IMR-90 (cell line): ENCODE measurements at regions not wholly inside any gene's neighbourhood (a gene's known extent, or its start where the extent isn't known, plus 50 kb on each side); places are given as distances from the start of the nearest gene placed in this dataset.

ENCODE experiments used
- ATAC-seq: fragments of 200-7000 bp; cut with Tn5 transposase; 2 replicates; pipeline ENCODE4 v1.9.1; 2020; ENCODE audit warnings: low read depth, mild to moderate bottlenecking, moderate library complexity
- BruUV-seq: library from RNA; stranded (reverse); fragments of 400-500 nt; replicated peaks from 2 replicates; lab custom pipeline; 2021; lab: Mats Ljungman, UMichigan
- CTCF ChIA-PET: fragments of 300-600 bp; formaldehyde crosslinking; extraction: SDS; loops from one replicate; lab custom pipeline; 2021; ENCODE audit warnings: antibody characterized with exemption; lab: Yijun Ruan, JAX
- POLR2A ChIA-PET: fragments of 300-600 bp; sonication (Branson Sonifier 250); formaldehyde crosslinking; loops from one replicate; lab custom pipeline; 2022; ENCODE audit warnings: antibody characterized with exemption; ENCODE audit not compliant: unreplicated experiment; lab: Charles Lee
- DNase-seq: peaks from one replicate; pipeline ENCODE4 v3.0.0; 2013
- H2AFZ ChIP-seq: replicated peaks from 2 replicates; pipeline ENCODE3; 2013; ENCODE audit warnings: low read length, mild to moderate bottlenecking; ENCODE audit not compliant: poor library complexity
- H2AK5ac ChIP-seq: 2 replicates; pipeline ENCODE4 v1.6.1; 2013; ENCODE audit warnings: low read depth, low read length, inconsistent platforms
- H2AK9ac ChIP-seq: replicated peaks from 2 replicates; pipeline ENCODE3; 2013; ENCODE audit warnings: mild to moderate bottlenecking, low read depth, low read length, moderate library complexity; ENCODE audit not compliant: poor library complexity
- H2BK120ac ChIP-seq: 2 replicates; pipeline ENCODE4 v1.6.1; 2013; ENCODE audit warnings: low read depth, low read length, inconsistent platforms
- H2BK15ac ChIP-seq: 3 replicates; pipeline ENCODE4 v1.6.1; 2013; ENCODE audit warnings: low read depth, low read length, inconsistent platforms
- H2BK20ac ChIP-seq: 2 replicates; pipeline ENCODE4 v1.6.1; 2013; ENCODE audit warnings: low read depth, mild to moderate bottlenecking, inconsistent platforms, low read length, moderate library complexity
- H2BK5ac ChIP-seq: 2 replicates; pipeline ENCODE4 v1.6.1; 2013; ENCODE audit warnings: mild to moderate bottlenecking, low read depth, low read length, inconsistent platforms; ENCODE audit not compliant: poor library complexity, severe bottlenecking
- H3K14ac ChIP-seq: replicated peaks from 2 replicates; pipeline ENCODE4 v1.6.1; 2013; ENCODE audit warnings: low read depth, low read length, inconsistent platforms
- H3K18ac ChIP-seq: 2 replicates; pipeline ENCODE4 v1.6.1; 2013; ENCODE audit warnings: low read depth, low read length, control low read depth
- H3K23ac ChIP-seq: 2 replicates; pipeline ENCODE4 v1.6.1; 2013; ENCODE audit warnings: low read depth, low read length, inconsistent platforms
- H3K27ac ChIP-seq: 2 replicates; pipeline ENCODE4 v1.5.1; 2013; ENCODE audit warnings: mild to moderate bottlenecking, control low read depth, low read length; ENCODE audit not compliant: insufficient read depth
- H3K27me3 ChIP-seq: 2 replicates; pipeline ENCODE4 v1.6.1; 2013; ENCODE audit warnings: low read length; ENCODE audit not compliant: control insufficient read depth, insufficient read depth
- H3K36me3 ChIP-seq: 2 replicates; pipeline ENCODE4 v1.6.1; 2013; ENCODE audit warnings: low read length, mixed read lengths; ENCODE audit not compliant: control insufficient read depth, insufficient read depth
- H3K4ac ChIP-seq: 2 replicates; pipeline ENCODE4 v1.6.1; 2013; ENCODE audit warnings: low read depth, low read length, inconsistent platforms
- H3K4me1 ChIP-seq: 2 replicates; pipeline ENCODE4 v1.6.1; 2013; ENCODE audit warnings: low read length, mixed read lengths; ENCODE audit not compliant: control insufficient read depth, insufficient read depth
- H3K4me2 ChIP-seq: 2 replicates; pipeline ENCODE4 v1.6.1; 2013; ENCODE audit warnings: low read depth, mild to moderate bottlenecking, control low read depth, low read length, moderate library complexity
- H3K4me3 ChIP-seq: 2 replicates; pipeline ENCODE4 v1.5.1; 2013; ENCODE audit warnings: low read depth, mild to moderate bottlenecking, control low read depth, low read length, moderate library complexity; ENCODE audit not compliant: insufficient read depth
- H3K56ac ChIP-seq: 2 replicates; pipeline ENCODE4 v1.6.1; 2013; ENCODE audit warnings: low read length, inconsistent platforms; ENCODE audit not compliant: insufficient read depth; ENCODE audit errors: extremely low read depth
- H3K79me1 ChIP-seq, 2 experiments: 2 replicates each; pipeline ENCODE4 v1.6.1; 2013; ENCODE audit warnings: low read length in 2 of 2, inconsistent platforms in 1 of 2, low read depth in 1 of 2
- H3K9ac ChIP-seq: 2 replicates; pipeline ENCODE4 v1.6.1; 2013; ENCODE audit warnings: low read depth, low read length, control low read depth
- H3K9me1 ChIP-seq: 2 replicates; pipeline ENCODE4 v1.6.1; 2013; ENCODE audit warnings: low read length, inconsistent platforms; ENCODE audit not compliant: insufficient read depth
- H3K9me3 ChIP-seq: 2 replicates; pipeline ENCODE4 v1.6.1; 2013; ENCODE audit warnings: low read length; ENCODE audit not compliant: control insufficient read depth, insufficient read depth
- H4K20me1 ChIP-seq: 2 replicates; pipeline ENCODE4 v1.6.1; 2013; ENCODE audit warnings: low read length, inconsistent platforms; ENCODE audit not compliant: insufficient read depth
- H4K5ac ChIP-seq: 2 replicates; pipeline ENCODE4 v1.6.1; 2013; ENCODE audit warnings: mild to moderate bottlenecking, low read depth, low read length, control low read depth
- H4K8ac ChIP-seq, 2 experiments: 2 replicates each; pipeline ENCODE4 v1.6.1; 2013; ENCODE audit warnings: low read depth in 2 of 2, low read length in 2 of 2, control low read depth in 1 of 2, inconsistent platforms in 1 of 2
- H4K91ac ChIP-seq: 2 replicates; pipeline ENCODE4 v1.6.1; 2013; ENCODE audit warnings: low read depth, low read length, inconsistent platforms; ENCODE audit not compliant: insufficient read depth
- BHLHE40 ChIP-seq: fragments of 150-350 bp; IDR thresholded peaks from 2 replicates; pipeline ENCODE4 v1.6.1; 2016; ENCODE audit warnings: mild to moderate bottlenecking, low read depth, low read length
- CEBPB ChIP-seq: IDR thresholded peaks from 2 replicates; pipeline ENCODE4 v1.6.1; 2012; ENCODE audit warnings: low read depth, low read length, improper control_type of control experiment
- CHD1 ChIP-seq: IDR thresholded peaks from 2 replicates; pipeline ENCODE4 v1.6.1; 2012; ENCODE audit warnings: low read depth, low read length, improper control_type of control experiment
- CTCF ChIP-seq: conservative IDR thresholded peaks from 2 replicates; pipeline ENCODE4 v1.5.1; 2012; ENCODE audit warnings: mild to moderate bottlenecking, low read depth, low read length, improper control_type of control experiment
- ELK1 ChIP-seq: fragments of 150-350 bp; IDR thresholded peaks from 2 replicates; pipeline ENCODE4 v1.6.1; 2016; ENCODE audit warnings: low read depth, mild to moderate bottlenecking, low read length, moderate library complexity, borderline replicate concordance
- FOS ChIP-seq: fragments of 150-350 bp; IDR thresholded peaks from 2 replicates; pipeline ENCODE4 v1.6.1; 2016; ENCODE audit warnings: low read depth, low read length
- MAFK ChIP-seq: IDR thresholded peaks from 2 replicates; pipeline ENCODE4 v1.6.1; 2012; ENCODE audit warnings: low read depth, low read length, improper control_type of control experiment
- MAZ ChIP-seq: IDR thresholded peaks from 2 replicates; pipeline ENCODE4 v1.6.1; 2012; ENCODE audit warnings: low read depth, mild to moderate bottlenecking, low read length, improper control_type of control experiment, moderate library complexity, borderline replicate concordance
- MXI1 ChIP-seq: IDR thresholded peaks from 2 replicates; pipeline ENCODE4 v1.6.1; 2012; ENCODE audit warnings: low read depth, mild to moderate bottlenecking, low read length, moderate library complexity, borderline replicate concordance
- POLR2A ChIP-seq: IDR thresholded peaks from 2 replicates; pipeline ENCODE4 v1.6.1; 2012; ENCODE audit warnings: mild to moderate bottlenecking, low read depth, low read length
- RAD21 ChIP-seq: IDR thresholded peaks from 2 replicates; pipeline ENCODE4 v1.6.1; 2012; ENCODE audit warnings: low read length, improper control_type of control experiment
- RCOR1 ChIP-seq: IDR thresholded peaks from 2 replicates; pipeline ENCODE4 v1.6.1; 2012; ENCODE audit warnings: mild to moderate bottlenecking, low read length, improper control_type of control experiment; ENCODE audit not compliant: insufficient replicate concordance
- RFX5 ChIP-seq: IDR thresholded peaks from 2 replicates; pipeline ENCODE4 v1.8.0; 2012; ENCODE audit warnings: low read depth, mild to moderate bottlenecking, low read length, moderate library complexity
- SMC3 ChIP-seq: fragments of 150-350 bp; IDR thresholded peaks from 2 replicates; pipeline ENCODE4 v1.6.1; 2016; ENCODE audit warnings: low read depth, mild to moderate bottlenecking, antibody characterized with exemption, low read length, moderate library complexity
- USF2 ChIP-seq: fragments of 150-350 bp; IDR thresholded peaks from 2 replicates; pipeline ENCODE4 v1.6.1; 2017; ENCODE audit warnings: mild to moderate bottlenecking, antibody characterized with exemption, low read length, low read depth
- WGBS, 2 experiments: methylation state at CpG; one replicate each; pipeline versions ENCODE4 v1.1.5 to v1.1.7; 2013; ENCODE audit warnings: missing lambda C conversion rate in 2 of 2; ENCODE audit not compliant: insufficient read length in 1 of 2; ENCODE audit errors: extremely low coverage in 2 of 2; 5-methylcytosine and 5-hydroxymethylcytosine counted together
- dilution Hi-C: fragments of 300-500 bp; cut with HindIII; formaldehyde crosslinking; loops from one replicate; pipeline ENCODE4 v1.14.3; 2018; ENCODE audit warnings: low sequenced_read_pairs; ENCODE audit not compliant: unreplicated experiment
- in situ Hi-C: fragments of 300-500 bp; cut with MboI; formaldehyde crosslinking; loops from 3 replicates; pipeline ENCODE4 v1.14.3; 2019; ENCODE audit warnings: low sequenced_read_pairs, inconsistent platforms, mixed read lengths
- intact Hi-C: fragments of 100-400 bp; cut with micrococcal nuclease; formaldehyde crosslinking; loops from 2 replicates; pipeline ENCODE4 v1.10.0; 2022

GRCh38 chr7:356691-357462 lies 66.9 kb downstream of the FOXL3 start:
- Histone ChIP-seq H3K9me3 (peaks cover 18% of the 10 kb centered on the region), H3K4ac (no peak overlapping the region), H3K27me3 (peaks cover 26% of the 10 kb centered on the region; the same call in 1 of the 2 replicates), H2BK15ac (no peak overlapping the region), H3K9me1 (no peaks in the 10 kb centered on the region), H4K20me1 (no peaks in the 10 kb centered on the region), H3K23ac (no peak overlapping the region), H3K56ac (no peak overlapping the region), H3K4me2 (no peak overlapping the region), H2BK120ac (no peak overlapping the region), H2BK5ac (no peak overlapping the region), H3K36me3 (no peaks in the 10 kb centered on the region), H2AK5ac (no peak overlapping the region), H3K9ac (no peak overlapping the region), H3K4me3 (no peak overlapping the region), H3K18ac (no peak overlapping the region), H4K8ac (no peak overlapping the region), H3K27ac (no peak overlapping the region), H3K14ac (no peak overlapping the region), H2AK9ac (no peak overlapping the region), H4K5ac (no peak overlapping the region), H3K79me1 (no peaks in the 10 kb centered on the region), H2BK20ac (no peak overlapping the region), H2AFZ (no peak overlapping the region), H3K4me1 (no peaks in the 10 kb centered on the region; the same call in 1 of the 2 replicates), H4K91ac (no peak overlapping the region)
- no peak for ATAC-seq
- ChIA-PET POLR2A (no interaction called here), CTCF (no interaction called here)
- dilution Hi-C loops (no loop called here), in situ Hi-C loops (no loop called here), intact Hi-C loops (no loop called here)
- BruUV-seq = no TSS peak
- no peak for TF ChIP-seq RCOR1
- TF ChIP-seq CHD1 = no peak
- no peak for TF ChIP-seq FOS
- no peak for TF ChIP-seq CEBPB
- TF ChIP-seq POLR2A = no peak
- no peak for TF ChIP-seq RAD21
- TF ChIP-seq MAFK = no peak
- TF ChIP-seq RFX5 = no peak
- no peak for TF ChIP-seq ELK1
- no peak for TF ChIP-seq BHLHE40
- no peak for TF ChIP-seq USF2
- TF ChIP-seq MXI1 = no peak
- TF ChIP-seq CTCF = no peak
- no peak for TF ChIP-seq MAZ
- no peak for TF ChIP-seq SMC3
- DNase-seq = no peak
- 40% methylated on average over 4 of the region's 24 CpGs; no CpG with 5 or more reads in 1 of the 2 experiments for WGBS, 2 experiments
